GM18870 (cell line): ENCODE measurements at regions not wholly inside any gene's neighbourhood (a gene's known extent, or its start where the extent isn't known, plus 50 kb on each side); places are given as distances from the start of the nearest gene placed in this dataset.
"Not testable (repeated sequence)": the region's sequence is repeated elsewhere in the genome, so short reads cannot be mapped to it uniquely, and the experiment has no call there.

ENCODE experiments used
- ATAC-seq: cut with Tn5 transposase; IDR thresholded peaks from one replicate; pipeline ENCODE4 v1.9.1; 2021; ENCODE audit warnings: moderate library complexity; ENCODE audit not compliant: unreplicated experiment

- no peak for ATAC-seq
Observed at GRCh38 chr13:39931505-39931904, 276.0 kb downstream of the COG6 start.

GRCh38 chr13:39932514-39932913 lies 277.1 kb downstream of the COG6 start:
- ATAC-seq = not testable (repeated sequence)

- peak; percentile 68 for ATAC-seq
Observed at GRCh38 chr13:39935155-39935554, 279.7 kb downstream of the COG6 start.

- ATAC-seq = no peak
Observed at GRCh38 chr13:39938596-39938995, 283.1 kb downstream of the COG6 start.

- ATAC-seq = no peak
Observed at GRCh38 chr13:39941236-39941635, 285.8 kb downstream of the COG6 start.

- no peak for ATAC-seq
Observed at GRCh38 chr13:39941911-39942551, 286.6 kb downstream of the COG6 start.

GRCh38 chr13:39942552-39943273 lies 287.3 kb downstream of the COG6 start:
- peak; percentile 84 for ATAC-seq

- no peak for ATAC-seq
Observed at GRCh38 chr13:39943711-39944110, 288.2 kb downstream of the COG6 start.

GRCh38 chr13:39945226-39945625 lies 289.8 kb downstream of the COG6 start:
- ATAC-seq = no peak

GRCh38 chr13:39946769-39947168 lies 291.3 kb downstream of the COG6 start:
- no peak for ATAC-seq

- no peak for ATAC-seq
Observed at GRCh38 chr13:39951301-39951700, 295.8 kb downstream of the COG6 start.

- ATAC-seq = no peak
Observed at GRCh38 chr13:39952249-39953233, 297.1 kb downstream of the COG6 start.

- no peak for ATAC-seq
Observed at GRCh38 chr13:39954476-39954875, 299.0 kb downstream of the COG6 start.

GRCh38 chr13:39955560-39955959 lies 300.1 kb downstream of the COG6 start:
- peak; percentile 26 for ATAC-seq

GRCh38 chr13:39956036-39956435 lies 300.6 kb downstream of the COG6 start:
- peak; percentile 82 for ATAC-seq

- ATAC-seq = no peak
Observed at GRCh38 chr13:39957868-39958677, 302.6 kb downstream of the COG6 start.

- ATAC-seq = no peak
Observed at GRCh38 chr13:39959497-39960144, 304.2 kb downstream of the COG6 start.

- no peak for ATAC-seq
Observed at GRCh38 chr13:39960191-39960590, 304.7 kb downstream of the COG6 start.

- no peak for ATAC-seq
Observed at GRCh38 chr13:39961036-39961435, 305.6 kb downstream of the COG6 start.

GRCh38 chr13:39963612-39964011 lies 308.1 kb downstream of the COG6 start:
- no peak for ATAC-seq
